ENCODE measurements at regions not wholly inside any gene's neighbourhood (a gene's known extent, or its start where the extent isn't known, plus 50 kb on each side); places are given as distances from the start of the nearest gene placed in this dataset.

DNA sequence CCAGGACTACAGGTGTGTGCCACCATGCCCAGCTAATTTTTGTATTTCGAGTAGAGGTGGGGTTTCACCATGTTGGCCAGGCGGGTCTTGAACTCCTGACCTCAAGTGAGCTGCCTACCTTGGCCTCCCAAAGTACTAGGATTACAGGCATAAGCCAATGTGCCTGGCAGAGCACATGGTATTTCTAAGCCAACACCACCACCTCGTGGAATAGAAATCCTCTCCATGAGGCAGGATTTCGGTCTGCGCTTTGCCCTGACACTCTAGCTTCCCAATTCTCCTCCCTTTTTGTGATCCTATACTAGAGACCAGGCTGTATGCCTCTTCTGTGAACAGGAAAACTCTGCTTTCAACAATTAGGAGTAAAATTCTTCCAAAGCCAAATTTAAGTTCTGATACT is 372.2 kb downstream of the VGLL3 start:
- Histone ChIP-seq H3K36me3 (no peaks in the 10 kb centered on the region), H3K4me1 (no peaks in the 10 kb centered on the region; the same call in 1 of the 2 replicates), H3K9me3 (no peaks in the 10 kb centered on the region; the same call in 1 of the 2 replicates), H3K4me3 (ENCODE audit: low read depth, low read length) (no peak overlapping the region), H3K27me3 (no peaks in the 10 kb centered on the region)
- DNase-seq = peak; percentile 16
- TF ChIP-seq, protein P1, sequence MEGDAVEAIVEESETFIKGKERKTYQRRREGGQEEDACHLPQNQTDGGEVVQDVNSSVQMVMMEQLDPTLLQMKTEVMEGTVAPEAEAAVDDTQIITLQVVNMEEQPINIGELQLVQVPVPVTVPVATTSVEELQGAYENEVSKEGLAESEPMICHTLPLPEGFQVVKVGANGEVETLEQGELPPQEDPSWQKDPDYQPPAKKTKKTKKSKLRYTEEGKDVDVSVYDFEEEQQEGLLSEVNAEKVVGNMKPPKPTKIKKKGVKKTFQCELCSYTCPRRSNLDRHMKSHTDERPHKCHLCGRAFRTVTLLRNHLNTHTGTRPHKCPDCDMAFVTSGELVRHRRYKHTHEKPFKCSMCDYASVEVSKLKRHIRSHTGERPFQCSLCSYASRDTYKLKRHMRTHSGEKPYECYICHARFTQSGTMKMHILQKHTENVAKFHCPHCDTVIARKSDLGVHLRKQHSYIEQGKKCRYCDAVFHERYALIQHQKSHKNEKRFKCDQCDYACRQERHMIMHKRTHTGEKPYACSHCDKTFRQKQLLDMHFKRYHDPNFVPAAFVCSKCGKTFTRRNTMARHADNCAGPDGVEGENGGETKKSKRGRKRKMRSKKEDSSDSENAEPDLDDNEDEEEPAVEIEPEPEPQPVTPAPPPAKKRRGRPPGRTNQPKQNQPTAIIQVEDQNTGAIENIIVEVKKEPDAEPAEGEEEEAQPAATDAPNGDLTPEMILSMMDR (IDR thresholded peaks at IDR 0.05; ENCODE audit: low read depth, low read length) = peak; percentile 22; the same call in 1 of the 2 replicates

DNA sequence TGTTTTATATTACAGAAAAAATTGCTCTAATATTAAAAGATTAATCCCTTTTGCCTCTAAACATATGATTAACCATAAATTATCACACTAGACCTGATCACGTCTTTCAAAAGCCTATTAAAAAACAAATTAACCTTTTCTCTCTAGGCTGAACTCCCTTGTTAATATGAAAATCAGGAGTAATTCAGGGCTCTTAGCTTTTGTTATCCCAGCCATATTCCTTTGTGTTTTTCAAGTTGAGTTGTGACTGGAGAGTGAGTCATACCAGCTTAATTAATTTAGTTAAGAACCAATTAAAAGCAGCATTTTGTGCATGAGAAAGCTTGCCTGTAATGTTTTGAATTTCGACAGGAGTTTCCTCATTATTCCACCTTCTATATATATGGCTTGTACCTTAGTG is 385.8 kb downstream of the VGLL3 start:
- Histone ChIP-seq H3K9me3 (peaks cover 8% of the 10 kb centered on the region), H3K4me1 (peaks cover 23% of the 10 kb centered on the region), H3K27me3 (no peaks in the 10 kb centered on the region), H3K36me3 (no peaks in the 10 kb centered on the region), H3K4me3 (ENCODE audit: low read depth, low read length) (no peak overlapping the region)
- TF ChIP-seq, protein P1 (IDR thresholded peaks at IDR 0.05; ENCODE audit: low read depth, low read length) = no peak
- no peak for DNase-seq

DNA sequence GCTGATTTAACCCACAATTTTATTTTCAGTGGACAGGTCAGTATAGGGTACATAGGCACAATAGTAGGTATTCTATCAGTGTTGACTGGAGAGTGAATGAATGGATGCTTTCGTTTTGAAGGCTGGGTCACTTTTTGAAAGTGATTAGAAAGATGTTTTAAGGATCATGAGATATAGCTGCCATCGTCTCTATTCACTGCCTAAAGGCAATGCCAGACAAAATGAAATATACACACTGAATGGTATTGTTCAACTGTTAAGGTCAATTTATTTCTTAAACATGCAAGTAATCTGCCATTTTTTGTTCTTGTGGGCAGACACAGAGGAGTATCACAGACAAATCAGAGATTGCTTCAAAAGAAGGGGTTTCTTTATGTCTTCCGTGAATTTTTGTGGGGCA is 395.3 kb downstream of the VGLL3 start:
- Histone ChIP-seq H3K36me3 (no peaks in the 10 kb centered on the region), H3K4me1 (no peaks in the 10 kb centered on the region), H3K27me3 (no peaks in the 10 kb centered on the region), H3K9me3 (no peaks in the 10 kb centered on the region), H3K4me3 (ENCODE audit: low read depth, low read length) (no peak overlapping the region)
- TF ChIP-seq, protein P1 (IDR thresholded peaks at IDR 0.05; ENCODE audit: low read depth, low read length) = no peak
- no peak for DNase-seq

DNA sequence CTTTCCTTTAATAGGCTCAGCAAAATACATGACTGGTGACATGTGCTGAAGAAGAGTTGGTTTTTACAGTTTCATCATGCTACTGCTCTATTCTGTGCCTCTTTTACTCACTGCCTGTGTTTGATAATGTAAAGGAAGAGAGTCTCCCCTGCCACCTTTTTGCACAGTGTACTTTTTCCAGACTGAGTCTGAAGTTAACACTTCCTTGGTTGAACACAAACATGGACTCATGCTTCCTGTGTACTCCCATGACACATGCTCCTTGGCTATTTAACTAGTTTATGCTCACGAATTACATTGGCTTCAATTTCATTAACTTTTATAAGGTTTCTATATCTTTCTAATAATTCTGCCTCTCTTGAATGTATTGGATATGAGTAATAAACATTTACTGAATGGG is 396.1 kb downstream of the VGLL3 start:
- Histone ChIP-seq H3K27me3 (no peaks in the 10 kb centered on the region), H3K9me3 (no peaks in the 10 kb centered on the region), H3K36me3 (no peaks in the 10 kb centered on the region), H3K4me3 (ENCODE audit: low read depth, low read length) (no peak overlapping the region), H3K4me1 (no peaks in the 10 kb centered on the region)
- DNase-seq = no peak
- TF ChIP-seq, protein P1 (IDR thresholded peaks at IDR 0.05; ENCODE audit: low read depth, low read length) = no peak

DNA sequence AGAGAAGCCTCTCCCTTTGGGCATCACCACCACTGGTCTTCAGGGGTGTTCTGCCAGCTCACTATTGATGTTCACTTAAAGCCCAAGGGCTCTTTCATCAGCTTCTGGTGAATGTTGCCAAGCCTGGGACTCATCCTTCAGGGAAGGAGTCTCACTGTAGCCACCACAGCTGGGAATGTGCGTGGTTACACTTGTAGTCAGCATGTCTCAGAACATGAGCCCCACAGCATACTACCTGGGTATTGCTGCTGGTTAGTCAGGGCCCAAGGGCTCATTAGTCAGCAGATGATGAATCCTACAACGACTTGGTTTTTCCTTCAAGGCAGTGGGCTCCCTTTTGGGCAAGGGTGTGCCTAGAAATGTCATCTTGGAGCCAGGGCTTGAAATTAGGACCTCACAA is 412.9 kb downstream of the VGLL3 start:
- no peak overlapping the region for H3K4me3 ChIP-seq (ENCODE audit: low read depth, low read length)
- H3K36me3 ChIP-seq = no peaks in the 10 kb centered on the region
- no peak for DNase-seq
- TF ChIP-seq, protein P1 (IDR thresholded peaks at IDR 0.05; ENCODE audit: low read depth, low read length) = no peak
- H3K4me1 ChIP-seq = no peaks in the 10 kb centered on the region
- H3K27me3 ChIP-seq = no peaks in the 10 kb centered on the region
- no peaks in the 10 kb centered on the region for H3K9me3 ChIP-seq

DNA sequence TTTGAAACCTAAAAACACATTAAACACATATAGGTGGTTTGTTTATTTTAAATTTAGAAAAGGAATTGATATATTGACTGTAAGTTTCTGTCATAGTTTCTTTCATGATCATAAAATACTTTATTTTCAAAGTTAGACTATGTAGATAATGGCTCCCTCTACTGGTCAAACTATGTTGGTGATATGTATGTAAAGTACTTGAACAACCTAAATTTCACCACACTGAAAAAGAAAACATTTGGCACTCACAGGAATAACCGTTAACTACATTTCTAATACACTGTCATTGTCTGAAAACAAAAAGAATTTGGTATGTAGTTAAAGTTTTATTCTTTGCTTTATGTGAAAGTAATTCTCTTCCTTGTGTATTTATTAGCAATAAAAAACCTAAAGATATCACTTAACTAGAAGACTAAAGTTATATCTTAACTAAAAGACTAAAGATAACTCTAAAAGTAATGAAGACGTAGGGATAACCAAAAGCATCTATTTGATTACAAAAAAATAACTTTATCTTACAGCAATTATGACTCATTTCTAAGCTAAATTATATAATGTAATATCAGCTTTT is 427.5 kb downstream of the VGLL3 start:
- Histone ChIP-seq H3K4me1 (peaks cover 8% of the 10 kb centered on the region; the same call in 1 of the 2 replicates), H3K27me3 (no peaks in the 10 kb centered on the region), H3K4me3 (ENCODE audit: low read depth, low read length) (no peak overlapping the region), H3K36me3 (no peaks in the 10 kb centered on the region), H3K9me3 (no peaks in the 10 kb centered on the region)
- TF ChIP-seq, protein P1 (IDR thresholded peaks at IDR 0.05; ENCODE audit: low read depth, low read length) = peak; percentile 58
- DNase-seq = no peak
